ENCODE measurements at regions not wholly inside any gene's neighbourhood (a gene's known extent, or its start where the extent isn't known, plus 50 kb on each side); places are given as distances from the start of the nearest gene placed in this dataset.

DNA sequence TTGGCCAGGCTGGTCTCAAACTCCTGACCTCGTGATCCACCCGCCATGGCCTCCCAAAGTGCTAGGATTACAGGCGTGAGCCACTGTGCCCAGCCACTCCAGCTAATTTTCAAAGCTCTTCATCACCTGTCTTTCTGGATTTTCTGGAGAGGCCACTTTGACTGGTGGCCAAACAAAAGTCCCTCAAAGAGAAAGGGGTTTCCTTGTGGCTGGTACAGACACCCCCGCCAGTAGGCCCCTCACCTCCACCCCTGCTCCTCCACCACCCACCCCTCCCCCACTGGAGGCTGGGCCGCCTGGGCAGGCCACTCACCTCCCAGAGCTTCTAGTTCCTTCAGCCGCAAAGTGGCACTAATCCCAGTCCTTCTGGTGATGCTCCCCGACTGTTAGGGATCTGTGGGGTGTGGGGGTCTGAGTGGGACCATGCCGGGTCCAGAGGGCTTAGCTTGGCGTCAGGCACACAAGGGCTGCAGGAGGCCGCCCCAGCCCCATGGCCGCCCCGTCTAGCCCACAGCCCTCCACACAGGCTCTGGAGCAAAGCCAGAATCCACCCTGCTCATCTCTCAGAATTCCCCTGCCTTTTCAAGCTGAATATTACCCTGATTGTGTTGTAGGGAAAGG, 182.0 kb upstream of the IER5L start:
- TF ChIP-seq, protein P1, sequence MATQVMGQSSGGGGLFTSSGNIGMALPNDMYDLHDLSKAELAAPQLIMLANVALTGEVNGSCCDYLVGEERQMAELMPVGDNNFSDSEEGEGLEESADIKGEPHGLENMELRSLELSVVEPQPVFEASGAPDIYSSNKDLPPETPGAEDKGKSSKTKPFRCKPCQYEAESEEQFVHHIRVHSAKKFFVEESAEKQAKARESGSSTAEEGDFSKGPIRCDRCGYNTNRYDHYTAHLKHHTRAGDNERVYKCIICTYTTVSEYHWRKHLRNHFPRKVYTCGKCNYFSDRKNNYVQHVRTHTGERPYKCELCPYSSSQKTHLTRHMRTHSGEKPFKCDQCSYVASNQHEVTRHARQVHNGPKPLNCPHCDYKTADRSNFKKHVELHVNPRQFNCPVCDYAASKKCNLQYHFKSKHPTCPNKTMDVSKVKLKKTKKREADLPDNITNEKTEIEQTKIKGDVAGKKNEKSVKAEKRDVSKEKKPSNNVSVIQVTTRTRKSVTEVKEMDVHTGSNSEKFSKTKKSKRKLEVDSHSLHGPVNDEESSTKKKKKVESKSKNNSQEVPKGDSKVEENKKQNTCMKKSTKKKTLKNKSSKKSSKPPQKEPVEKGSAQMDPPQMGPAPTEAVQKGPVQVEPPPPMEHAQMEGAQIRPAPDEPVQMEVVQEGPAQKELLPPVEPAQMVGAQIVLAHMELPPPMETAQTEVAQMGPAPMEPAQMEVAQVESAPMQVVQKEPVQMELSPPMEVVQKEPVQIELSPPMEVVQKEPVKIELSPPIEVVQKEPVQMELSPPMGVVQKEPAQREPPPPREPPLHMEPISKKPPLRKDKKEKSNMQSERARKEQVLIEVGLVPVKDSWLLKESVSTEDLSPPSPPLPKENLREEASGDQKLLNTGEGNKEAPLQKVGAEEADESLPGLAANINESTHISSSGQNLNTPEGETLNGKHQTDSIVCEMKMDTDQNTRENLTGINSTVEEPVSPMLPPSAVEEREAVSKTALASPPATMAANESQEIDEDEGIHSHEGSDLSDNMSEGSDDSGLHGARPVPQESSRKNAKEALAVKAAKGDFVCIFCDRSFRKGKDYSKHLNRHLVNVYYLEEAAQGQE (IDR thresholded peaks at IDR 0.05; ENCODE audit: insufficient replicate concordance, low read depth) = no peak
- TF ChIP-seq, protein P2, sequence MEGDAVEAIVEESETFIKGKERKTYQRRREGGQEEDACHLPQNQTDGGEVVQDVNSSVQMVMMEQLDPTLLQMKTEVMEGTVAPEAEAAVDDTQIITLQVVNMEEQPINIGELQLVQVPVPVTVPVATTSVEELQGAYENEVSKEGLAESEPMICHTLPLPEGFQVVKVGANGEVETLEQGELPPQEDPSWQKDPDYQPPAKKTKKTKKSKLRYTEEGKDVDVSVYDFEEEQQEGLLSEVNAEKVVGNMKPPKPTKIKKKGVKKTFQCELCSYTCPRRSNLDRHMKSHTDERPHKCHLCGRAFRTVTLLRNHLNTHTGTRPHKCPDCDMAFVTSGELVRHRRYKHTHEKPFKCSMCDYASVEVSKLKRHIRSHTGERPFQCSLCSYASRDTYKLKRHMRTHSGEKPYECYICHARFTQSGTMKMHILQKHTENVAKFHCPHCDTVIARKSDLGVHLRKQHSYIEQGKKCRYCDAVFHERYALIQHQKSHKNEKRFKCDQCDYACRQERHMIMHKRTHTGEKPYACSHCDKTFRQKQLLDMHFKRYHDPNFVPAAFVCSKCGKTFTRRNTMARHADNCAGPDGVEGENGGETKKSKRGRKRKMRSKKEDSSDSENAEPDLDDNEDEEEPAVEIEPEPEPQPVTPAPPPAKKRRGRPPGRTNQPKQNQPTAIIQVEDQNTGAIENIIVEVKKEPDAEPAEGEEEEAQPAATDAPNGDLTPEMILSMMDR (IDR thresholded peaks at IDR 0.05; ENCODE audit: insufficient read depth, low read length) = no peak
- no peak for TF ChIP-seq POLR2AphosphoS5 (IDR thresholded peaks at IDR 0.05; ENCODE audit: low read depth)
- no peak for TF ChIP-seq GABPA (IDR thresholded peaks at IDR 0.05; ENCODE audit: low read depth)
- no peak for TF ChIP-seq SPI1 (IDR thresholded peaks at IDR 0.05; ENCODE audit: borderline replicate concordance, low read depth)

Data from HL-60 (cell line).